ENCODE measurements at regions not wholly inside any gene's neighbourhood (a gene's known extent, or its start where the extent isn't known, plus 50 kb on each side); places are given as distances from the start of the nearest gene placed in this dataset.
A peak's percentile ranks its signal among the peaks of the same experiment; 100 is the strongest.

DNA sequence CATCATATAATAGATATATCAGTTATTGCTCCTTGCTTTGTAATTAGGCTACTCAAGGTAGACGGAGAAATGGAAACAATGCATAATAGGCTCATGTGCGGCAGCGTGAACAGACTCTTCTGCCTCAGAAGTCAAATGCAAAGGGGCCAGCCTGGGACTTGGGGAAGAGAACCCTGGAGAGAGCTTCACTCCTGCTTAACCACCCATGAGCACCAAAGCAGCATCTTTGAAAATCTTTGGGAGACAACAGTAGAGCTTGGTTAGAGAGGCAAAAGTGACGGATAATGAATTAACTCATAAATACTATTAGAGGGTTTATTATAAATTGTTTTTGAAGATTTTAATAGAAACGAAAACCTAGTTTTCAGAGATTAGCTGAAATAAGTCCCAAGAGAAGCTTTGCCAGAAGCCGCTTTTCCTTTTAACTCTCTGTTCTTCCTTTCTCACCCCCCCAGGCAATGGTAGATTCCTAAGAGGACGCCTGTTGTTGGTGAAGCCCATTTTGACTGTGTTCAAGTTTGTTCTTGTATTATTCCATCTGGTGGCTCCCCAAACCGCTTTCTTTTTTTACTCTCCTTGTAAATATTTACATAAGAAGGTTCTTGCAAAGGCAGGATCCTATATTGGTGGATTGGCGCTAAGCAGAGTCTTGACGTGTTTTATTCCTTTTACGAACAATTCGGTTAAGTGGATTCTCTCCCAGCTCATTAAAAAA is 196.0 kb upstream of the TPRG1 start:
- no peak for DNase-seq (ENCODE audit: low read depth, low spot score)
- peaks cover 2% of the 10 kb centered on the region; the same call in 1 of the 2 replicates for H3K9me3 ChIP-seq (ENCODE audit: control insufficient read depth, insufficient read depth, low read length)
- ChIA-PET CTCF (interaction anchor here (0.8 to 2.0 kb wide), 4 partner anchors 19 to 1236 kb away, joined by 3 to 17 read pairs (median 4); no protein-coding TSS in a partner anchor), POLR2A (no interaction called here)
- TF ChIP-seq, protein P1, sequence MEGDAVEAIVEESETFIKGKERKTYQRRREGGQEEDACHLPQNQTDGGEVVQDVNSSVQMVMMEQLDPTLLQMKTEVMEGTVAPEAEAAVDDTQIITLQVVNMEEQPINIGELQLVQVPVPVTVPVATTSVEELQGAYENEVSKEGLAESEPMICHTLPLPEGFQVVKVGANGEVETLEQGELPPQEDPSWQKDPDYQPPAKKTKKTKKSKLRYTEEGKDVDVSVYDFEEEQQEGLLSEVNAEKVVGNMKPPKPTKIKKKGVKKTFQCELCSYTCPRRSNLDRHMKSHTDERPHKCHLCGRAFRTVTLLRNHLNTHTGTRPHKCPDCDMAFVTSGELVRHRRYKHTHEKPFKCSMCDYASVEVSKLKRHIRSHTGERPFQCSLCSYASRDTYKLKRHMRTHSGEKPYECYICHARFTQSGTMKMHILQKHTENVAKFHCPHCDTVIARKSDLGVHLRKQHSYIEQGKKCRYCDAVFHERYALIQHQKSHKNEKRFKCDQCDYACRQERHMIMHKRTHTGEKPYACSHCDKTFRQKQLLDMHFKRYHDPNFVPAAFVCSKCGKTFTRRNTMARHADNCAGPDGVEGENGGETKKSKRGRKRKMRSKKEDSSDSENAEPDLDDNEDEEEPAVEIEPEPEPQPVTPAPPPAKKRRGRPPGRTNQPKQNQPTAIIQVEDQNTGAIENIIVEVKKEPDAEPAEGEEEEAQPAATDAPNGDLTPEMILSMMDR (IDR thresholded peaks at IDR 0.05; ENCODE audit: low read depth, low read length) = no peak
- H3K27ac ChIP-seq (ENCODE audit: low read depth, low read length) = no peak overlapping the region
- H3K27me3 ChIP-seq (ENCODE audit: control insufficient read depth, insufficient read depth, low read length) = peaks cover 3% of the 10 kb centered on the region
- H3K4me3 ChIP-seq (ENCODE audit: low read depth, low read length) = no peak overlapping the region

DNA sequence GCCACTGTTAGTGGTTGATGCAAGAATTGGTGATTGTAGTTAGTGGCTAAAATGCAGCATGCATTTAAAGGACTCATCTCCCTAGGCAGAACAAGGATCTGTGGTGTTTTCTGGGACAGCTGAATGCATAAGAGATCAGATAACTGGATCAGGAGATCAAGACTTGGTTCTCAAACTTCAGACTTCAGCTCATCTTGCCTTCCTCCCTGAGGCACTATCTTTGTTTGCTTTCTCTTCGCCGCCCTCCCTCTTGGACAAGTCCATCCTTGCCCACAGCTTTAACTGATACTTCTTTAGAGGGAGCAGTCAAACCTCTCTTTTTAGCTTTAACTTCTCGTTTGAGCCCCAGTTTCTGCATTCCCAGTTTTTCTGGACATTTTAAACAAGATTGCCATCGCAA is 195.4 kb upstream of the TPRG1 start:
- ChIA-PET POLR2A (no interaction called here), CTCF (interaction anchor here (1.0 to 2.0 kb wide), 3 partner anchors 20 to 1237 kb away, joined by 3 to 17 read pairs (median 5); no protein-coding TSS in a partner anchor)
- Histone ChIP-seq H3K4me3 (ENCODE audit: low read depth, low read length) (no peak overlapping the region), H3K27me3 (ENCODE audit: control insufficient read depth, insufficient read depth, low read length) (peaks cover 3% of the 10 kb centered on the region), H3K27ac (ENCODE audit: low read depth, low read length) (no peak overlapping the region), H3K9me3 (ENCODE audit: control insufficient read depth, insufficient read depth, low read length) (peaks cover 2% of the 10 kb centered on the region; the same call in 1 of the 2 replicates)
- no peak for DNase-seq (ENCODE audit: low read depth, low spot score)
- TF ChIP-seq, protein P1 (IDR thresholded peaks at IDR 0.05; ENCODE audit: low read depth, low read length) = no peak

DNA sequence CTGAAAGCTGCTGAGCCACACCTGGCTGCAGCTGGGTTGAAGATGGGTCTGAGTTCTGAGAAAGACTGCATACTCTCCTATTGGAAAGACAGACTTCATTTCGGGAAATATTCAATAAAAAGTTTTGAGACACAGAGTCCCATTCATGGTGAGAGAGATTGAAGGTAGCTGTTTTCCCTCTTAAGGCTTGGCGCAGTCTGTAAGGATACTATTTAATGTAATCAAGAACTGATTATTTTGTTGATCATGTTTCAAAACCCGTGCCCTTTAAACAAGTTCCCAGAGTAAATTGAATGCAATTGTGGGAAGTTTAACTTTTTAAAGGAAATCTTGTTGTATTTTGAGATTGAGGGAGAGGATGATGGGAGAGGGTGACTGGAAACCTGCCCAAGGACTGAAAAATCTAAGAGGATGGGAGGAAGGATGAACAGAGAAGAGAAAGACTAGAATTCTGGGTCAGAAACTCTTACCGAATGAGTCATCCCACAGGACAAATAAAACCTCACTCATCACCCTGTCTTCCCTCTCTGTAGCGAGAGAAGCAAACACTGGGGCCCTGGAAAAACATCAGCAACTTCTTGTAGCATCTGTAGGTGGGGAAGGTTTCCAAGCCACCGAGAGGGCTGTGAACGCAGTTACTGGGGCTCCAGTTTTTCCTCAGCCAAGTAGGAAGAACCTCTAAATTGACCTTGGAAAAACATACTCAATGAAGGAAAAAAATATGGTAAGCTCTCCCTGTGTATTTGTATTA is 193.2 kb upstream of the TPRG1 start:
- ChIA-PET CTCF (interaction anchor here (0.9 kb wide), 2 partner anchors 62 to 170 kb away, joined by 3 read pairs; no protein-coding TSS in a partner anchor), POLR2A (no interaction called here)
- Histone ChIP-seq H3K4me3 (ENCODE audit: low read depth, low read length) (no peak overlapping the region), H3K27ac (ENCODE audit: low read depth, low read length) (no peak overlapping the region), H3K27me3 (ENCODE audit: control insufficient read depth, insufficient read depth, low read length) (peaks cover 3% of the 10 kb centered on the region), H3K9me3 (ENCODE audit: control insufficient read depth, insufficient read depth, low read length) (no peaks in the 10 kb centered on the region)
- peak; percentile 53 for DNase-seq (ENCODE audit: low read depth, low spot score)
- TF ChIP-seq, protein P1 (IDR thresholded peaks at IDR 0.05; ENCODE audit: low read depth, low read length) = no peak

DNA sequence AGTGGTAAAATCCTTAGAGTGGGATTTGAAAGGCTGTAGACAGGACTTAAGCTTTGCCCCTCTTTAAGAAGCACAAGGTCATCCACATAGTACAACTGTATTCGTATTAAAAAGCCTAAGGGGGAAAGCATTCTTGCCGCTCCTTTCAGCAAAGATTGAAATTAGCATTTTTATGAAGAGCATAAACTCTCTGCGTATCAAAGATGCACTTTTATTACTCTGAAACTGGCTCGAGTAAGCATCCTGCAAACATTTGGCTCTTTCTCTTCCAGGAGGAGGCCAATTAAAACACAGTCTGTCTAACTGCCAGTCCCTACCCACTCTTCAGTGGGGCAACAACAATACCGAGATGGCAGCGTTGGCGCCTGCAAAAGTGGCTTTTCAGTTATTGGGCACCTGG is 192.5 kb upstream of the TPRG1 start:
- POLR2A ChIA-PET = no interaction called here
- TF ChIP-seq, protein P1 (IDR thresholded peaks at IDR 0.05; ENCODE audit: low read depth, low read length) = no peak
- no peak overlapping the region for H3K4me3 ChIP-seq (ENCODE audit: low read depth, low read length)
- no peaks in the 10 kb centered on the region for H3K9me3 ChIP-seq (ENCODE audit: control insufficient read depth, insufficient read depth, low read length)
- no peak for DNase-seq (ENCODE audit: low read depth, low spot score)
- peaks cover 3% of the 10 kb centered on the region for H3K27me3 ChIP-seq (ENCODE audit: control insufficient read depth, insufficient read depth, low read length)
- no peak overlapping the region for H3K27ac ChIP-seq (ENCODE audit: low read depth, low read length)
- CTCF ChIA-PET = interaction anchor here (0.9 kb wide), 2 partner anchors 62 to 169 kb away, joined by 3 read pairs; no protein-coding TSS in a partner anchor
